GM12873 (cell line): ENCODE measurements at regions not wholly inside any gene's neighbourhood (a gene's known extent, or its start where the extent isn't known, plus 50 kb on each side); places are given as distances from the start of the nearest gene placed in this dataset.

Experiments used
- TF ChIP-seq, protein P1 (sequence below): IDR thresholded peaks from 2 replicates; pipeline ENCODE4 v1.5.1; 2012; ENCODE audit warnings: low read depth, mild to moderate bottlenecking, moderate library complexity, low read length, control low read depth; ENCODE audit not compliant: insufficient read depth; ENCODE audit errors: missing control alignments

DNA sequence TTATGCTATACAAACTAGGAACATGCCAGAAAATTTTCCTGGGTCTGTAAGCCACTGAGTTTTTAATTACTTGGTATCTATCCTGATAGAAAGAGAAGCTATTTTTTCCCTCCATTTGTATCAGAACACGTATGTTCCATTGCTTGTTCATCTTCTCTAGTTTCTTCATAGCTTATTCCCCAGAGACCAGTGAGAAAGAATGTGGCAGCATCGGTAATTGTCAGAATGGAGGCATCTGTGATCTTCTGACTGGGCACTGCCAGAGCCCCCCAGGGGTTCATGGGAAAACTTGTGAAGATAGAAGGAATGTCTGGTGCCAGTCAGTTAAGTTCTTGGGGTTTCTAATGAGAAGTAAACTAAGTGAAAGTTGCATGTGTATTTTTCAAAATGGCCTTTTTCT is 720.2 kb upstream of the GOLIM4 start:
- TF ChIP-seq, protein P1, sequence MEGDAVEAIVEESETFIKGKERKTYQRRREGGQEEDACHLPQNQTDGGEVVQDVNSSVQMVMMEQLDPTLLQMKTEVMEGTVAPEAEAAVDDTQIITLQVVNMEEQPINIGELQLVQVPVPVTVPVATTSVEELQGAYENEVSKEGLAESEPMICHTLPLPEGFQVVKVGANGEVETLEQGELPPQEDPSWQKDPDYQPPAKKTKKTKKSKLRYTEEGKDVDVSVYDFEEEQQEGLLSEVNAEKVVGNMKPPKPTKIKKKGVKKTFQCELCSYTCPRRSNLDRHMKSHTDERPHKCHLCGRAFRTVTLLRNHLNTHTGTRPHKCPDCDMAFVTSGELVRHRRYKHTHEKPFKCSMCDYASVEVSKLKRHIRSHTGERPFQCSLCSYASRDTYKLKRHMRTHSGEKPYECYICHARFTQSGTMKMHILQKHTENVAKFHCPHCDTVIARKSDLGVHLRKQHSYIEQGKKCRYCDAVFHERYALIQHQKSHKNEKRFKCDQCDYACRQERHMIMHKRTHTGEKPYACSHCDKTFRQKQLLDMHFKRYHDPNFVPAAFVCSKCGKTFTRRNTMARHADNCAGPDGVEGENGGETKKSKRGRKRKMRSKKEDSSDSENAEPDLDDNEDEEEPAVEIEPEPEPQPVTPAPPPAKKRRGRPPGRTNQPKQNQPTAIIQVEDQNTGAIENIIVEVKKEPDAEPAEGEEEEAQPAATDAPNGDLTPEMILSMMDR: no peak

GRCh38 chr3:168813225-168813802 is 717.6 kb upstream of the GOLIM4 start:
- TF ChIP-seq, protein P1: no peak

- TF ChIP-seq, protein P1: no peak
Measured at GRCh38 chr3:168812234-168812633, 716.5 kb upstream of the GOLIM4 start.

DNA sequence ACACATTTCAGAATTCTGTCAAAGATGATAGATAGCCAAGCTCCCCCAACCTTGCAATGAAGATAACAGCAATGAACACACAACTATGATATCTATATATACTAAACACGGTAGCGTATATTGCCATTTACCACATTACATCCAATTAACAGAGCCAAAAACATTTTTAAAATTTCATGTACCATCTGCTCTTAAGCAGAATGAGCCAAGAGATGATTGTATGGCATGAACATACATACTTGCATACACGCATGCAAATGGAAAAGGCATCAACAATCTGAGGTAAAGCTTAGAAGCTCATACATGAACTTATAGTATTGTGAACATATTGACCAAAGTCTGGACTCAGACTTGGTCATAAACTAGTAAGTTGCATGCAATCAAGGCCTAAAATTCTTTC is 712.9 kb upstream of the GOLIM4 start:
- TF ChIP-seq, protein P1: no peak

DNA sequence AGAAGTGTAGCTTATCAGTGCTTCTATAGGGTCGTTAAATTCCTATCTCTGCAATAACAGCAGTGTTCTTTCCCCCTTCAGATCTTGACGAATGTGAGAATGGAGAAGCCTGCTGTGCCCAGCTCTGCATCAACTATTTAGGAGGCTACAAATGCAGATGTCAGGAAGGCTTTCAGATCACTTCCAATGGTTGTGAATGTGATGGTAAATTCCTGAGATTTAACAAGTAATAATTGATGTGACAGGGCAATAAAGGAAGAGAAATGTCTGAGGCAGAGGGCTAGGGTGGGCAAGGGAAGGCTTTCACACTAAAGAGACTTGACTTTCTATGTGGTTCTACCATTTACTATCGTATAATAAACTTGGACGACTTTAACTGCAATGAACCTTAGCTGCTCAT is 711.7 kb upstream of the GOLIM4 start:
- TF ChIP-seq, protein P1: no peak

- TF ChIP-seq, protein P1: no peak
Measured at GRCh38 chr3:168806871-168807270, 711.1 kb upstream of the GOLIM4 start.

DNA sequence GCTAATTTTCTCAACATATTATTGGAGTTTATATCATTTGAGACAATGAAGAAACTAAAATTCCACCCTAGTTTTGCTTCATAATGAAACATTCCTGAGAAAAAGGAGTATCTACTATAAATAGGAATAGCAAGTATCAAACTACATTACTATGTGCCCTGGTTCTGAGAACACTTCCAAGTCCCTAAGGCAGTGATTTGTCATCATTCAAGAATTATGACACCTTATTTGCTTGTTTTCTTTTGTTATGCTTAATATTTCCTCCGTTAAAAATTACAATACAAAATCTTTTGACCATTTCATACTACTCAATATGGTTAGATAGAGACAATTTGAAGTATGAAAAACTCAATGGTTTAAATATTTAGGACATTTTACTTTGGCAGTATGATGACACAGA is 707.8 kb upstream of the GOLIM4 start:
- TF ChIP-seq, protein P1: no peak
